Esophagus (tissue), 2 donors: ENCODE measurements at regions not wholly inside any gene's neighbourhood (a gene's known extent, or its start where the extent isn't known, plus 50 kb on each side); places are given as distances from the start of the nearest gene placed in this dataset.
"Not testable (repeated sequence)": the region's sequence is repeated elsewhere in the genome, so short reads cannot be mapped to it uniquely, and the experiment has no call there.

Experiments used
- H3K27ac ChIP-seq, 2 donors: one replicate each; pipeline ENCODE4 v1.5.1; 2013; ENCODE audit warnings: low read depth in 2 of 2, mild to moderate bottlenecking in 2 of 2, inconsistent platforms in 1 of 2, low read length in 1 of 2, moderate library complexity in 1 of 2
- H3K27me3 ChIP-seq, 2 donors: one replicate each; pipeline ENCODE4 v1.6.1; 2013; ENCODE audit warnings: low read length in 2 of 2, control low read depth in 1 of 2, mild to moderate bottlenecking in 1 of 2; ENCODE audit not compliant: insufficient read depth in 2 of 2, control insufficient read depth in 1 of 2
- H3K36me3 ChIP-seq, 2 donors: one replicate each; pipeline ENCODE4 v1.6.1; 2013; ENCODE audit warnings: low read length in 1 of 2; ENCODE audit not compliant: control insufficient read depth in 2 of 2, insufficient read depth in 2 of 2
- H3K4me1 ChIP-seq, 2 donors: one replicate each; pipeline ENCODE4 v1.6.1; 2013; ENCODE audit warnings: low read length in 1 of 2; ENCODE audit not compliant: control insufficient read depth in 2 of 2, insufficient read depth in 2 of 2
- H3K4me3 ChIP-seq, 2 donors: one replicate each; pipeline ENCODE4 v1.5.1; 2013; ENCODE audit warnings: low read length in 2 of 2, mild to moderate bottlenecking in 2 of 2, low read depth in 1 of 2, moderate library complexity in 1 of 2
- H3K9me3 ChIP-seq, 2 donors: one replicate each; pipeline ENCODE4 v1.6.1; 2013; ENCODE audit warnings: mild to moderate bottlenecking in 2 of 2, low read depth in 1 of 2, low read length in 1 of 2, moderate library complexity in 1 of 2; ENCODE audit not compliant: control insufficient read depth in 2 of 2, insufficient read depth in 1 of 2
- WGBS, 2 donors: extraction: QIAGEN DNeasy Blood & Tissue Kit; methylation state at CpG; one replicate each; pipeline ENCODE4 v1.1.7; 2013; 5-methylcytosine and 5-hydroxymethylcytosine counted together
- donor health status: healthy with polysubstance abuse.
- donor health status: Bipolar disorder and iron deficiency.

GRCh38 chr2:147016181-147016580 lies 828.6 kb upstream of the ACVR2A start:
- 80 to 91% methylated on average over 1 of the region's 1 CpG for WGBS, 2 donors

GRCh38 chr2:147015591-147015990 lies 829.2 kb upstream of the ACVR2A start:
- Histone ChIP-seq H3K27ac (no peak overlapping the region), H3K4me3 (no peak overlapping the region), H3K4me1 (no peaks in the 10 kb centered on the region), H3K27me3 (no peaks in the 10 kb centered on the region), H3K9me3 (no peaks in the 10 kb centered on the region), H3K36me3 (no peaks in the 10 kb centered on the region)
- 60 to 83% methylated on average over 1 of the region's 1 CpG for WGBS, 2 donors

More at GRCh38 chr2:147016181-147016580, 828.6 kb upstream of the ACVR2A start:
- Histone ChIP-seq H3K27me3 (no peaks in the 10 kb centered on the region), H3K9me3 (no peaks in the 10 kb centered on the region), H3K4me3 (no peak overlapping the region), H3K36me3 (no peaks in the 10 kb centered on the region), H3K4me1 (no peaks in the 10 kb centered on the region), H3K27ac (no peak overlapping the region)

- Histone ChIP-seq H3K36me3 (no peaks in the 10 kb centered on the region), H3K4me3 (no peak overlapping the region), H3K27me3 (no peaks in the 10 kb centered on the region), H3K4me1 (no peaks in the 10 kb centered on the region), H3K27ac (no peak overlapping the region), H3K9me3 (no peaks in the 10 kb centered on the region)
Measured at GRCh38 chr2:147013696-147014392, 831.0 kb upstream of the ACVR2A start.

GRCh38 chr2:147008481-147008880 lies 836.3 kb upstream of the ACVR2A start:
- Histone ChIP-seq H3K9me3 (no peaks in the 10 kb centered on the region), H3K36me3 (no peaks in the 10 kb centered on the region), H3K4me3 (no peak overlapping the region), H3K4me1 (no peaks in the 10 kb centered on the region), H3K27me3 (no peaks in the 10 kb centered on the region), H3K27ac (no peak overlapping the region)
- 51 to 58% methylated on average over 2 of the region's 2 CpGs for WGBS, 2 donors

GRCh38 chr2:147006736-147007141 lies 838.1 kb upstream of the ACVR2A start:
- Histone ChIP-seq H3K27ac (no peak overlapping the region), H3K4me3 (no peak overlapping the region), H3K4me1 (no peaks in the 10 kb centered on the region), H3K9me3 (no peaks in the 10 kb centered on the region), H3K27me3 (no peaks in the 10 kb centered on the region), H3K36me3 (no peaks in the 10 kb centered on the region)
- WGBS, 2 donors, result 35 to 64% methylated on average over 2 of the region's 2 CpGs

GRCh38 chr2:147003081-147003480 lies 841.7 kb upstream of the ACVR2A start:
- Histone ChIP-seq H3K27me3 (no peaks in the 10 kb centered on the region), H3K4me1 (no peaks in the 10 kb centered on the region), H3K4me3 (no peak overlapping the region), H3K9me3 (no peaks in the 10 kb centered on the region), H3K36me3 (no peaks in the 10 kb centered on the region), H3K27ac (no peak overlapping the region)
- 88 to 91% methylated on average over 2 of the region's 2 CpGs for WGBS, 2 donors

GRCh38 chr2:147002256-147002655 lies 842.6 kb upstream of the ACVR2A start:
- no peak overlapping the region for H3K27ac ChIP-seq
- 67 to 78% methylated on average over 1 of the region's 1 CpG for WGBS, 2 donors
- H3K36me3 ChIP-seq, result no peaks in the 10 kb centered on the region
- no peaks in the 10 kb centered on the region for H3K4me1 ChIP-seq
- no peaks in the 10 kb centered on the region for H3K9me3 ChIP-seq
- no peaks in the 10 kb centered on the region for H3K27me3 ChIP-seq
- no peak overlapping the region for H3K4me3 ChIP-seq

GRCh38 chr2:147001061-147001460 lies 843.8 kb upstream of the ACVR2A start:
- Histone ChIP-seq H3K9me3 (no peaks in the 10 kb centered on the region), H3K27me3 (no peaks in the 10 kb centered on the region), H3K27ac (no peak overlapping the region), H3K4me3 (no peak overlapping the region), H3K4me1 (no peaks in the 10 kb centered on the region), H3K36me3 (no peaks in the 10 kb centered on the region)
- WGBS, 2 donors, result 68 to 77% methylated on average over 1 of the region's 1 CpG

- not testable (repeated sequence) for H3K4me3 ChIP-seq, H3K27ac ChIP-seq, H3K36me3 ChIP-seq, H3K27me3 ChIP-seq, H3K9me3 ChIP-seq, H3K4me1 ChIP-seq
- WGBS, 2 donors, result 48 to 55% methylated on average over 2 of the region's 2 CpGs
Measured at GRCh38 chr2:147000151-147000550, 844.7 kb upstream of the ACVR2A start.

- WGBS, 2 donors, result 21 to 35% methylated on average over 2 of the region's 2 CpGs
- H3K4me3 ChIP-seq, result no peak overlapping the region
- no peaks in the 10 kb centered on the region for H3K4me1 ChIP-seq
- no peaks in the 10 kb centered on the region for H3K36me3 ChIP-seq
- H3K27ac ChIP-seq, result no peak overlapping the region
- H3K9me3 ChIP-seq, result no peaks in the 10 kb centered on the region
- H3K27me3 ChIP-seq, result no peaks in the 10 kb centered on the region
Measured at GRCh38 chr2:146997945-146998344, 846.9 kb upstream of the ACVR2A start.
